ENCODE measurements at regions not wholly inside any gene's neighbourhood (a gene's known extent, or its start where the extent isn't known, plus 50 kb on each side); places are given as distances from the start of the nearest gene placed in this dataset.
"Not testable (repeated sequence)": the region's sequence is repeated elsewhere in the genome, so short reads cannot be mapped to it uniquely, and the experiment has no call there.

DNA sequence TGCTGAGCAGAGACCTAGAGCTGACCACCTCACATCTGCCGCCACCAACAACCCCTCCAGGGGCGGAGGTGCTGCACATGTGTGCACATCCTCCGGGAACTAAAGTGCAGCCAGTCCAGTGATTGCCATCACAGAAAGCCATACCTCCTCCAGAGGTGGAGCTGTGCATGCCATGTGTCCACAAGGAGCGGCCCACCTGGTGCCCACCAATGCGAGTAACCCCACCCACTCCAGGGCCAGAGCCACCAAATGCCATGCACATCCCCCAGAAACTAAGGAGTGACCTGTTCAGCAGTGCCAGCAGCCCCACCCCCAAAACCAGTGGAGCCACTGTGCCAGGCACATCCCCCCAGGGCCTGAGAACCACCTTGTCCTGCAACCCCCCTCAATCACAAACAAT is 557.9 kb downstream of the UQCRFS1 start:
- no peak for DNase-seq

DNA sequence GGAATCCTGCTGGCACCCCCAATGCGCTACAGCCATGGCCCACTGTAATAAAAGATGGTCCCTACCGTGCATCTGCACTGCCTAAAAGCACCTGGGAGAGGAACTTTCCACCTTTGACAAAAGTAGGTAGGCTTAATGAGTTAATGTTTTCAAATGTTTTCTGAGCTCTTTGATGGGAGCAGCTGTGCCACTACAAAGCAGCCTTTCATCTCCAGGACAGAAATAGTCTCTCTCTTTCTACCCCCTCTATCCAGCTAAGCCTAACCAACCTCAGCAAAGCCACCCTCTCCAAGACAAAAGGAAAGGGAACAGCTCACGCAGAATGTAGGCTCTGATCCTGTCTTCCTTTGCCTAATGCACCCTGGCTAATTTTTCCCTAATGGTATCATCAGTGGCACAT is 560.2 kb downstream of the UQCRFS1 start:
- no peak for DNase-seq

DNA sequence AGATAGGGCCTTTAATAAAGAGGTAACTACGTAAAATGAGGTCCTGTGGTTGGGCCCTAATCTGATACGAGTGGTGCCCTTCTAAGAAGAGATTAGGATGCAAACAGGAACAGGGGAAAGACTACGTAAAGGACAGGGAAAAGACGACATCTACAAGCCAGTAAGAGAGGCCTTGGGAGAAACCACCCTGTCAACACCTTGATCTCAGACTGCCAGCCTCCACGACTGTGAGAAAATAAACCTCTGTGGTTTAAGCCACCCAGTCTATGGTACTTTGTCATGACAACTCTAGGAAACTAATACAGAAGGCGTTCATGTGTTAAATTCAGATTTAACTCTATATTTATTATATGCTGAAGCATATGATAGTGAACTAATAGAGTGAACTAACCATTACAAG is 566.3 kb downstream of the UQCRFS1 start:
- no peak for DNase-seq

DNA sequence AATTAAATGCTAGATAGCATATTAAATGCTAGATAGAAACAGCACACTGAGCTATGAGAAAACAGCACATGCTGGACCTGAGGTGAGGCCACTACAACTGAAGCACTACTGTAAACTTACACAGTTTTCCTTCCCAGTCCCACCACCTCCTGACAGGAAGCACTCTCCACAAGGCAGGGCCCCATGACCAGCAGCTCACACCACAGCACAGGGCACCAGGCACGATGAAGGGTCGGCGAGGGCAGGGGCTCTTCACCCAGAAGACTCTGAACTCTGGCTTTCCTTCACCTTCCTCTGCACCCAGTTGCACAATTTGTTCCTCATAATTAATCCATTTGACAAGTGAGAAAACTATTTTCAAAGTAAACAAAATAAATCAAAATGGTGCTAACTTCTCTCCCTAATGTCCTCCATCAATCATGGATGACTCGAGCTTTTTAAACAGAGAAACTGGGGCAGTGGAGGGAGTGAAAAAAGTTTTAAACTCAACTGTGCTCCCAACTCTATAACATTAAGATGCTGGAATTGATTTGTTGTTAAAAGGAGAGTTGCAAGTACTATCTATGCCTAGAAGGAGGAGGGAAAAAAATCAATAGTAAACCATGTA is 568.7 kb downstream of the UQCRFS1 start:
- no peak for DNase-seq

DNA sequence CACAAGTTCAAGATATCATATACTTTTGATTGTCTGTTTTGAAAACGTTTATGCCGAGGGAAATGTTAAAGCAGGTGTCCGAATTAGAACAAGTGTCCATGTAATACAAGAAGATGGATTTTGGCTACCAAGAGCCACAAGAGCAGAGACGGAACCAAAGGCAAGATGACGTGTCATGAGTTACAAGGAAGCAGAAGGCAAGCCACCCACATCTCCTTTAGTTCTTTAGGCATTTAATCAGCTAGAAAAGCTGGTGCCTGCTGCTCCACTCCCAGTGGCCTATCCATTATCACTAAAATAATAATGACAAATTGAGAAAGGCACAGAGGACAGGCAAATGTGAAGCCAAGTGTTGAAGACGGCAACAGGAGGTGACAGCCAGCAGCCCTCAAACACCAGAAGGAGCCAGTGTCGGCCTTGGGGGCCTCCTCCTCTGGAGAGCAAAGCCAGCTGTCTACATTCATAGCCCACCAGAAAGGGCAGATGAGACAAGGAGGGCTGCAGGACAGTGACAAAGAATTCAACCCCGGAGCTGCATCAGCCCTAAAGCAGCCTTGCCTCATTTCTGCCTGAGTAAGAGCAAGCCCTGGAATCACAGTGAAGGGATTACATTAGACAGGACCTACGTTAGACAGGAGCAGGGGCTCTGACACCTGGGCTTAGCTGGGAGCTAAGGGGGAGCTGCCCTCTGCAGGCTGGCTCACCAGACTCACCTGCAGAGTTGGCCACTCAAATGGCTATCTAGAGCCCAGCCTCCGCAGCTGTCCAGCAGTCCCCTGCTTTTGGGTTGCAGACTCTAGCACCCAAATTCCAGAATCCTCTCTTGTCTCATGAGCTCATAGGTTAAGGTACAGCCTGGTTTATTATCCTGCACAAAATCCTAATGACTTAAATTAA is 569.9 kb downstream of the UQCRFS1 start:
- no peak for DNase-seq

DNA sequence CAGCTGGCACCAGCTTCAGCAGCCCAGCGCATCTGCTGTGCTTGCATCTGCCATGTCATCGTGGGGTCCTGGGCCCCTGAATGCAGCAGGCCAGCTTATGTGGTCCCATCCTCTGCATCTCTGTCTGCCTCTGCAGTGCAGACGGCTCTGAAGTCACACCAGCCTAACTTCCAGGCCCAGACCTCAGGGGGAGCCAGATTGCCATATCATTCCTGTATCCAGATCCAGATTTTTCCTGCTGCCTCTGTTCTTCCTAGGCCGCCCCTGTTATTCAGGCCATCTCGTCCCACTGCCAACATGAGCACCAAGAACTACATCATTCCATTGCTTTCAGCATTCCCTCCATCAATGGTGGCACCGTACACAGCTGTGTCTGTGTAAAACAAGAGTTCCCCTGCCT is 571.6 kb downstream of the UQCRFS1 start:
- no peak for DNase-seq

DNA sequence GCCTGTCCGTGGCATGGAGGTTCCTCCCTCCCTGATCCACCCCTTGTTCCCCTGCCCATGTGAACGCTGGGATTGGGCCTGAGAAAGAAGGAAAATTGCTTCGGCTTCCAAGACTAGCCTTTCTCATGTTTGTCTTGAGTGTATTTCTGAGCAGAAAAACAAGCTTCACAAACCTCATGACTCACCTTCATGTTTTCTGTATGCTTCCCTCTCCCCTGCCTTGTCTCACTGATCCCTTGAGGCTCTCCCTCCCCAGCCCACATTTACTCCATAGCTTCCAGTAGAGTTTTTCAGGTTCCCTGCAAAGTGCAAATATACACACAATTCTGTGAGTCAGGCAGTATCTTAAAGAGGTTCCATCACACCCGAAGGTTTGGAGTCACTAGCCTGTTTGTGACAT is 572.4 kb downstream of the UQCRFS1 start:
- DNase-seq, result no peak

DNA sequence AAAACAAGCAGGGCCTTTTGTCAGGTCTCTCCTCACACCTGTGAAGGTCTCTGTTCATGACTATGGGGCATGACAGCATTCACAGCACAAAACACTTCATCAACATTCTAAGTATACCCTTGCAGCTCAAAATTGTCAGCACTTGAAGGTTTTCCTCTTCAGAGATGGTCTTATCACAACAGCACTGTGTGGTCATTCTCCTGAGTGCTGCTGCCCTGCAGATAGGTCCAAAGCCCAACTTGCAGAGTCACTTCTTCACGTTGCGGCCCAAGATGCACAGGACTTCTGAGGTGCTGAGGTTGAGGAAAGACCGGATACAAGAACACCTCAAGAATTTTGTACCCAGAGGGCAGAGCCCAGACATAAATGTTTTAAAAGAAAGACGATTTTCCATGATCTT is 574.5 kb downstream of the UQCRFS1 start:
- no peak for DNase-seq

DNA sequence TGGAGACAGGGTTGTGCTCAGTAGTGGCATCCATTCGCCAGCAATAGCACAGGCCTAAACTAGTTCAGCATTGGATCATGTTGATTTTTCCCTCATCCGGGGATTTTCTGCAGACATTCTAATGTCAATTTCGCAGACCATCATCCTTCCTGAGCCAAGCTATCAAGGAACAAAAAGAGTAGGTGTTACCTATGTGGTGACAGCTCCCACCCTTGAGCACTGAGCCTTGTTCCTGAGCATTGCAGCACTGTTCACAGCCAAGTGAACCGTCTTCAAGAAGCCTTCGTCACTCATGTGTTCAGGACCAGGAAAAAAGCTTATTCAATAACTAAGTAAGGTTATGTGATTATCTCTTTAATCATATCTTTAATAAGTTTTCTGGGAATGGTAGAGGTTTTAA is 576.2 kb downstream of the UQCRFS1 start:
- DNase-seq, result no peak

DNA sequence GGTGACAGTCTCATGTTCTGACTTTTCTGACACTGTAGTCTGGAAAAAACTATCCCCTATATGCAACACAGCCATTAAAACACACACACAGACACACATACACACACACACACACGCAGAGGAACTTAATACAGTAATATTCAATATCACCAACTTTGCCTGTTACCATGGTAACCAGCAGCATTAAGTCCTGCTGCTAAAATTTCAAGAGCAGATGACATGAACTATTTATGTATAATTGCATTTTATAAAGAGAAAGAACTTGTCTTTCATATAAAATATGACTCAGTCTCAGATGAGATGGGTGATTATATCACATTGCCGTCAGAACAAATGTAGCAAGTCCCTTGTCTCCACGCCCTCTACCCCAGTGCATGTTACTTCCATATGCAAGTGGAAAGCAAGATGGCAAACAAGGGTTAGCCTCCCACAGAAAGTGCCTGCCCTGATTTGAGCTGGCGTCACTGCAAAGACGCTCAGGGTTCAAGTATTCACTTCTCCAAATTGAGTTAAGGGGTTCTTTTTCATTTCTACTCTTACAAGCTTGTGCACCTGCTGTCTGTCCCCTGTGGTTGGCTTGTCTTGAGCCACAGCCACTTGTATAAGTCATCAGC is 576.8 kb downstream of the UQCRFS1 start:
- DNase-seq, result no peak

DNA sequence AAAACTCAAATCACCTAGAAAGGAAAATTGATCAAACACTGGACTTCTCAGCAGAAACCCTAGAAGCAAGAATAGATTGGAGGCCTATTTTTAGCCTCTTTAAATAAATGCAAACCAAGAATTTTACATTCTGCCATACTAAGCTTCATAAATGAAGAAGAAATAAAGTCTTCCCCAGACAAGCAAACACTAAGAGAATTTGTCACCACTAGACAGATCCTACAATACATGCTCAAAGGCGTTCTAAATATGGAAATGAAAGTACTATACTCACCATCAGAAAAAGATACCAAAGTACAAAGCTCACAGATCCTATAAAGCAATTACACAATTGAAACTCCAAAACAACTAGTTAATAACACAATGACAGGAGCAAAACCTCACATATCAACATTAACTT is 578.1 kb downstream of the UQCRFS1 start:
- no peak for DNase-seq

DNA sequence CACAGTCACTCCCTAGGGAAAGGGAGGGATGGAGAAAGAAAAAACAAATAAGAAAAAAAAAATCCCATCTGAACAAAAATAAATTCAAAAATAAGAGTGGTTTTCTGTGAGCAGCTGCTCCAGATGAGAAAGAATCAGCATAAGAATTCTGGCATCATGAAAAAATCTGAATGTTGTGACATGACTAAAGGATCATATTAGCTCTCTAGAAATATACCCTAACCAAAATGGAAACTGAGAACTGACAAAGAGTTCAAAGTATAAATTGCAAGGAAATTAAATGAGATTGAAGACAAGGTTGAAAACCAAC is 579.0 kb downstream of the UQCRFS1 start:
- DNase-seq, result no peak

DNA sequence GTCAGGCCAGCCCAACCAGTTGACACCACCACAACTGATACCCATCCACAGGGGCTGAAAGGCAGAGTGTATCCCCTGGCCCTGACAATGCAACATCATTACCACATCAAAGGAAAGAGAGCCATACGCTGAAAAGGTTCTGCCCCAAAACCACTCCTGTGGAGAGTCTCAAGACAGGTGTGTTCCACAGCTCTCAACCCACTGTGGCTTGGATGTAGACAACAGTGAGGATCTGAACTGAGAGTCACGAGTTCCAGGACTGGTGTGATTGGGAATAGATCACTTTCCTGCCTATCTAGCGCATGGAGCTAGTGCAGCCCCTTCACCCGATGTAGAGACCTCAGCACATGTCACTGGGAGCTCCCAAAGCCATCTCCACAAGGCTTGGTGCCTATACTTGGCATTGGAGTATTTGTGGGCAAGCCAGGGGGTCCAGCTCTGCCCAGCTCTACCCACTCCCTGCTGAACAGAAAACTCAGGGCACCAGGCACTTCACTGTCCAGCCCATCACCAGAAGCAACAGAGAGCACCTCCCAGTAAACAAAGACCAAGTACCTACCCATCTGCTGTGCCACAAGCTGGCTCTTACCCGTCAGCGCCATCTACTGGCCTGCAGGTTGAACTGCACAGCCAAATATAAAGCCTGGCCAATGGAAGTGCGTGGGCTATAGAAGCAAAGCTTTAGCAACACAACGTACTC is 579.5 kb downstream of the UQCRFS1 start:
- DNase-seq, result no peak

DNA sequence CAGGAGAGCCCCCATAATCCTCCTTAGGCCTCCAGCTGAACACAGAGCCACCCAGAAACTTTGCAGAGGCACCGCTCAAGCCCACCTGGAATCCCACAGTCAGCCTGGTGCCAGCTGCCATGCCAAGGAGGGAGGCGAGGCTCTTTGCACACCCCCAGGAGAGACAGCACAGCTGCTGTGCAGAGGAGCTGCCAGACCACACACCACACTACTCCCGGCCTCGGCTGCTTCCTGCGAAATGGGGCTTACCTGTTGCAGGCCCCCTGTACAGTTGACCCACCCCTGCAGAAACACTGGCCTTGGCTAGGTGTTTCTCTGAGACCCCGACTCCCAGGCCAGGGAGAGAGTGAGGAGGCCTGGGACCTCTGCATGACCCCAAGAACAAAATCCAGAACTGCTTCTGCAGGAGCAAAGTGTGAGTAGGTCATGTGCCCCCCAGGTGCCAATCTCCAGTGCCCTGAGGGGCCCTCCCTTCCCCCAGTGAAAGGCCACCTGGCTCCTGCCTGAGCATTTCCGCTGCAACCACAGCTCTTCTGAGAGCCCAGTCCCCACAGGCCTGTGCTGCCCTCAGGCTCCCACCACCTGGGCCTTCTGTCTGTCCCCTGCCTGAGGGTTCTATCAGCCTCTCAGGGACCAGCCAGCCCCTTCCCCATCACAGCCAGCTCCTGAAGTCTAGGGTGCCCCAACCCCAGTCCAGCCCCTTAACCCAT is 580.4 kb downstream of the UQCRFS1 start:
- no peak for DNase-seq

DNA sequence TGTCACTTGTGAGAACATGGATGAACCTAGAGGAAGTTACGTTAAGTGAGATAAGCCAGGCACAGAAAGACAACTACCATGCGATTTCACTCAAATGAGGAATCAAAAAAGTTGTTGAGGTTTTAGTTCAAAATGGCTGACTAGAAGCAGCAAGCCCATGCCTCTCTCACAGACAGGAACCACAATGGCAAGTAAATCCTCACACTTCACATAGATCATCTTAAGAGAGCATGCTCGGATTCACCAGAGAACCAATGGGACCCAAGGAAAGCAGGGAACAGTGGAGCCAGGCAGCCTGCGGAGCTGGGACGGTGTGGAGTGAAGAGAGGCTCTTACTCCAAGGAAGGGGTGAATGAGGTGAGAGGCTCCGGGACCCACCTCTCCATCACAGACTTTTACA is 581.0 kb downstream of the UQCRFS1 start:
- no peak for DNase-seq

DNA sequence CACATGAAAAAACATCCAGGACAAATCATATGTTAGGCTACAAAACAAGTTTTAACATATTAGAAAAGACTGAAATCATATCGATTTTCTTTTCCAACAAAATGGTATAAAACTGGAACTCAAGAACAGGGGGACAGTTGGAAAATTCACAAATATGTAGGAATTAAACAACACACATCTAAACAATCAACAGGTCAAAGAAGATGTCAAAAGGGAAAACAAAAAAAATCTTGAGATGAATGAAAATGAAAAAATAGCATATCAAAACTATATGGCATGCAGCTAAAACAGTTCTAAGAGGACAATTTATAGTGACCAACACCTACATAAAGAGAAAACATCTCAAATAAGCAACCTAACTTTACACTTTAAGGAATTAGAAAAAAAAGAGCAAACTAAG is 585.3 kb downstream of the UQCRFS1 start:
- DNase-seq, result no peak

DNA sequence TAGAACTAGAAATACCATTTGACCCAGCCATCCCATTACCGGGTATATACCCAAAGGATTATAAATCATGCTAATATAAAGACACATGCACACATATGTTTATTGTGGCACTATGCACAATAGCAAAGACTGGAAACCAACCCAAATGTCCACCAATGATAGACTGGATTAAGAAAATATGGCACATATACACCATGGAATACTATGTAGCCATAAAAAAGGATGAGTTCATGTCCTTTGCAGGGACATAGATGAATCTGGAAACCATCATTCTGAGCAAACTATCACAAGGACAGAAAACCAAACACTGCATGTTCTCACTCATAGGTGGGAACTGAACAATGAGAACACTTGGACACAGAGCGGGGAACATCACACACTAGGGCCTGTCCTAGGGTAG is 586.5 kb downstream of the UQCRFS1 start:
- DNase-seq, result not testable (repeated sequence)

DNA sequence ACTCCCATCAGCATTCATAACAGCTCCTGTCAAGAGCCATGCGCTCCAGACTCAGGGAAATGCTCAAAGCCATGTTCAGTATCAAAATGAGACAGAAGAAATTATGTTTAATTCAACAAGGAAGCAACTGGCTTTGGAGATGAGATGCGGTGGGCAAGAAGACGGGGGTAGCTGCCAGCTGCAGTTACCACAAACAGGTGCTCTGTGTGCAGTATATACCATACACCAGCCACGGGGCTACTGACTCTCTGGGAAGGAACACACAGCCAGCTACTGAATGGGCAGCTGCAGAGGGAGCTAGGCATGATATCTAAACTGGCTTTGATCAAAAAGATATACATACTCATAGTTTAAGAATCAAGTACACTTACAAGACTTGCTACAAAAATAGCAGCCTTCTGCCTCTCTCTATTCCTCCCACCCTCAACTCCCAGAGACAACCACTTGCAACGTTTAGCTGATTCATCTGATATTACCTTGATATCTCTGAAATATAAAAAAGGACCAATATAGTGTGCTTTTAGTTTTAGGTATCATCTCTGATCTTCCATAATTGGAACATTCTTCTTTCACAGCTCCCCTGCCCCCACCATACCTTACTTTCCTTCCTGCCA is 593.0 kb downstream of the UQCRFS1 start:
- no peak for DNase-seq

DNA sequence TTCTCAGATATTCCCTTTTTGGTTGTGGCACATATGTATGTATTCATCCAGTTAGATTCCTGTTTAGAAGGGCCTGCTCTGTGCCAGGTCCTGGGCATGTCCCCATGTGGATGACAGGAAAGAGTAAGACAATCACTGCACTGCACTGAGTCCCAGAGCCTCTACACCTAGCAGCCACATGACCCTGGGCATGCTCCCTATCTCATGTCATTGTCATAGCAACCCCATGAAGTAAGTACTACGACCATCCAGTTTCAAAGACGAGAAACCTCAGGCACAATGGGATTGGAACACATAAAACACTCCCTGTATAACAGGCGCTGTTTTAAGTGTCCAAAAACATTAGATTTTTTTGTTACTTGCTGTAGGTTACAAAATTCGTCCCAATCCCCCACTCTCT is 594.4 kb downstream of the UQCRFS1 start:
- DNase-seq, result no peak

DNA sequence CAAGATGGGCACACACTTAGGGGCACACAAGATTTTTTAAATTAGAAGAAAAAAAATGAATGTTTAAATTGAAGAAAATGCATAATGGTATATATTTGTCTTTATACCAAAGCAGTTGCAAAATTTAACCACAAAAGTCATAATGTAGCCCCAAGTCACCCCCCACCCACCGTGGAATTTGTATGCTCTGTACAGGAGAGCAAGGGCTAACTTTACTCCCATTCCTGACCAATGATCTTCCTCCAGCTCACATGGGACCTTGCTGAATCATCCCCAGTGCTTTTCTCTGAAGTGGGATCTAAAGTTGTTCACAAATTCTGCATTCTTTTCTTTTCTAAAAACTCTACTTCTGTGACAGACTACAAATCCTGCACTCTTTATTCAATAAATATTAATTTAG is 597.0 kb downstream of the UQCRFS1 start:
- no peak for DNase-seq

DNA sequence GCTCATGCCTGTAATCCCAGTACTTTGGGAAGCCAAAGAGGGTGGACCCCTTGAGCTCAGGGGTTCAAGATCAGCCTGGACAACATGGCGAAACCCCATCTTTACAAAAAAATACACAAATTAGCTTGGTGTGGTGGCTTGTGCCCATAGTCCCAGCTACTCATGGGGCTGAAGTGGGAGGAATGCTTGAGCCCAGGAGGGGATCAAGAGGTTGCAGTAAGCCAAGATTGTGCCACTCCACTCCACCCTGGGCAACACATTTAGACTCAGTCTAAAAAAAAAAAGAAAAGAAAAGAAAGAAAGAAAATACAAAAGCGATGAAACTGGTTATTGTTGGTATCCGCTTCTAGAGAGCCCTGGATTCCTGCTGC is 597.4 kb downstream of the UQCRFS1 start:
- DNase-seq, result no peak

DNA sequence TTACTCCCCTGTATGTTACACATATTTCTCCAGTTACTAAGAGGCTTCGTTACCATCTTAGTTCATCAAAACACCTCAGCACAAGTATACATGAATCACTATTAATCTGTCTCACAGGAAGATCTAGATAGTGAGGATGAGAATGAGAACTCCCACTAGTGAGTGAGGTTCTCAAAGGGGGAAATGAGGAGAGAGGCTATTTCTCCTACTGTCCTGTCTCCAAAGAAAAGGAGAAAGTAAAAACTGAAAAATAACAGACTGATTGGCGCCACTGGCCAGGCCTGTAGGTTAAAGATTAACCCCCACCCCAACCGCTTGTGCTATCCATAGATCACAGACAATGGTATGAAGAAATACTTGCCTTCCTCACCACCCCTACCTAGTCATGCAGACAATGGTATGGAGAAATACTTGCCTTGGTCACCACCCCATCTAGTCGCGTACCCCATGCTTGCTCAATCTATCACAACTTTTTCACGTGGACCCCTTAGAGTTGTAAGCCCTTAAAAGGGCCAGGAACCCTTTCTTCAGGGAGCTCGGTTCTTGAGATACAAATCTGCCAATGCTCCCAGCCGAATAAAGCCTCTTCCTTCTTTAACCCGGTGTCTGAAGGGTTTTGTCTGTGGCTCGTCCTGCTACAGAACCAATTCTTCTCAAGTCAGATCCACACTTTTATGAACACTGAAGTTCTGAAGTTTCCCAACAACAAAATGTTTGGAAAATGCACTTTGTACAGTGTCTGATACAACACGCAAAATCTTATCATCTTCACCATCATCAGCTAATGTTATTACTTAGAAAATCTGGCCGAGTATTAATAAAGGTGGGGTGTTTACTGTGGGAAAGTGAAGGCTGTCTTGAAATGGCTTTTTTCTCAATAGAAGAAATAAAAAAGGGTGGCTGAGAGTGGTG is 598.1 kb downstream of the UQCRFS1 start:
- no peak for DNase-seq
